ENCODE measurements at regions not wholly inside any gene's neighbourhood (a gene's known extent, or its start where the extent isn't known, plus 50 kb on each side); places are given as distances from the start of the nearest gene placed in this dataset.
"Not testable (repeated sequence)": the region's sequence is repeated elsewhere in the genome, so short reads cannot be mapped to it uniquely, and the experiment has no call there.

- not testable (repeated sequence) for TF ChIP-seq CTCF, POLR2A (IDR thresholded peaks at IDR 0.05)
Observed at GRCh38 chr9:85834591-85834990, 92.8 kb upstream of the AGTPBP1 start.

Measured in adrenal gland (tissue), 5 donors.